Skin of body (tissue), 1 donor: ENCODE measurements at regions not wholly inside any gene's neighbourhood (a gene's known extent, or its start where the extent isn't known, plus 50 kb on each side); places are given as distances from the start of the nearest gene placed in this dataset.
A peak's percentile ranks its signal among the peaks of the same experiment; 100 is the strongest.

Experiments
- DNase-seq: peaks from one replicate; lab custom pipeline; 2025; lab: John Stamatoyannopoulos, UW

DNA sequence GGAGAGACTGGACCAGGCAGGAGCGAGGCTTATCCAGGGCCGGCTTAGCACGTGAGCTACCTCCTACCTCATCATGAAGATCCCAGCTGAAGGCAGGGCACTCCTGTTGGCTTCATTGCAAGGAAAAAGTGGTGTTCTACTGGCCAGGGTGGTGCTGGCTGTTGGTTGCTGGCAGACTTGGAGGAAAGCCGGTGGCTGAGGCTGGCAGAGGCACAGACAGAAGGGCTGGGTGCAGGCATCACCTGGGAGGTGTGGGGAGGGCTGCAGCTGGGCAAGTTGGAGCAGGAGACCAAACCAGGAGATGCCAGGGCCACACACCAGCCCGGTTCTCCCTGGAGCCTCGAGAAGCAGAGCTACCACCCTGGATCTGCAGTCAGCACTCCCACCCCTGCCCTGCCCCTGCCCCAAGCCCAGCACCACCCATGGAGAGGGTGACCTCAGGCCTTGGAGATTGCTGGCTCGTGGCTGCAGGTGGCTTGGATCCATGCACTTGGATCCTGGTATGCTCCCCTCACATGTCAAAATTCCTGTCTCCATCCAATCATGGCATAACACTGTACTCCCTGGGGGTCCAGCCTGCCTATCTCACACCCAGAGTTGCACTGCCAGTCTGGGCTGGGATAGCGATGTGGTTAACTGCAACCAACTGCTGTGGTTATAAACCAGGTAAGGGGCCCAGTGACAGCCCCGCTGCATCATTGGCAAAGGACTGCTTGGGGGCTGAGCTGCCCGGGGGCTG, 49.7 kb downstream of the GLI2 start:
- DNase-seq, result no peak

DNA sequence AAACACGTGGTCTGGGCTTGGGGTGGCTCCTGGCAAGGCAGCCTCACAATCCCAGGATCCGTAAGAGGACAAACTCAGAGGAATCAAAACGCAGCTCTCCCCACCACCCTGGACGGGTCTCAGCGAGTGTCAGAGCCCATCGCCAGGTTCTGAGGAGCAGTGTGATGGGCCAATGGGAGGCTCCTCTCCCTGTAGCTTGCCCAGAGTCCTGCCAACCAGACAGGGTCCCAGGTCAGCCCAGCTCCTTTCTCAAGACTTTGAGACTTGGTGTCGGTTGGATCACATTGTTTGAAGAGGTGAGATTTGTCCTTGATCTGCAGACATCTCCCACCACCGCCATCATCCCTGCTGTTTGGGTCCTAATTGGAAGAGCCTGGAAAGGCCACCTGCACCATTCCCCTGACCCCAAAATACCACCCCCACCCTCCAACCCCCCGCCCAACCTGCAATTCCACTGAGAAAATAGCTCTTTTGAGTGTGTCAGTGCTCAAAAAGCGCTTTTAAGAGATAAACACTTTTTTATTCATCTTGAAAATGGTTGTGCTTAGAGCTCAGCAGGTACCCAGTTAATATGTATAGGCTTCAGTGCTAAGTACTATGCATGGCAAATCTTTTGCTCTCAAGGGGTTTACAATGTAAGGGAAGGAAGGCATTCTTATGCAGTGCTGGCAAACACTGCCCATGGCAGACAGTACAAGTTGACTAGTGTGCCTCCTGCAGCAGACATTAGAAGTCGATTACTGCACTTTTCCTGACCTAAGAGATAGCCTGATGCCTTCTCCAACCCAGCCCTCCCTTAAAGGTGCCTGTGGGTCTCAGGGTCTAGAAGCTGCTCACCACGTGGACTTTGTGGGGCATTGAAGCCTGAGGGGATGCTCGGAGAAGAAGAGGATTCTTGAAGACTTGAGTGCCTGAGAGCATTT, 50.6 kb downstream of the GLI2 start:
- DNase-seq, result no peak

DNA sequence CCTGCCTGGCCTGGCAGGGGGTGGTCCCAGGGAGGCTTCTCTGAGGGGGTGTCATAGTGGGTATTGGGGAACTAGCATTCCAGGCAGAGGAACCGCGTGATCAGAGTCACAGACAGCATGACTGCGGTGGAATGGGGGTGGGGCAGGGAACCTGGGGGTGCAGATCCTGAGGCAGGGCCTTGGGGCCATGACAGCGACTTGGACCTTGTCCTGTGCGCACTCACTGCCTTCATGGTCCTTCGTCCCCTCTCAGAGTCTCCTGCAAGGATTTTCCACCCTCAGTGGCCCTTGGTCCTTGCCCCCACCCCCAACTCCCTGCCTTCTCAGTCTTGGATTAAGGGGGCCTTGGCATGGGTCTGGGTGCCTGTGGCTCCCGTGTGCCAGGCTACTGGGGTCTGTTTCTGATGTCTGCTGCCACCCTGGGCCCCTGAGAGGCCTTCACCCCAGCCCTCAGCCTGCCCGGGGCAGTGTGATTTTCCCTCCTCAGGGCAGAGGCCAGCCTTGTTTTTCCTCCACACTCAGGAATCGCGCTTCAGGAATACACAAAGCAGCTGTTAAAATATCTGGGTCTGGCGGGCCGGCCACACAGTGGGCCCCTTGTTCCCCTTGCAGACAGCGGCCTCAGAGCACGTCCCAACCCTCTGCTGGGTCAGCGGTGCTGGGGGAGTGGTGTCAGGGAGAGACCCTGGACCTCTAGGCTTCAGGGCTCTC, 51.6 kb downstream of the GLI2 start:
- DNase-seq, result no peak

DNA sequence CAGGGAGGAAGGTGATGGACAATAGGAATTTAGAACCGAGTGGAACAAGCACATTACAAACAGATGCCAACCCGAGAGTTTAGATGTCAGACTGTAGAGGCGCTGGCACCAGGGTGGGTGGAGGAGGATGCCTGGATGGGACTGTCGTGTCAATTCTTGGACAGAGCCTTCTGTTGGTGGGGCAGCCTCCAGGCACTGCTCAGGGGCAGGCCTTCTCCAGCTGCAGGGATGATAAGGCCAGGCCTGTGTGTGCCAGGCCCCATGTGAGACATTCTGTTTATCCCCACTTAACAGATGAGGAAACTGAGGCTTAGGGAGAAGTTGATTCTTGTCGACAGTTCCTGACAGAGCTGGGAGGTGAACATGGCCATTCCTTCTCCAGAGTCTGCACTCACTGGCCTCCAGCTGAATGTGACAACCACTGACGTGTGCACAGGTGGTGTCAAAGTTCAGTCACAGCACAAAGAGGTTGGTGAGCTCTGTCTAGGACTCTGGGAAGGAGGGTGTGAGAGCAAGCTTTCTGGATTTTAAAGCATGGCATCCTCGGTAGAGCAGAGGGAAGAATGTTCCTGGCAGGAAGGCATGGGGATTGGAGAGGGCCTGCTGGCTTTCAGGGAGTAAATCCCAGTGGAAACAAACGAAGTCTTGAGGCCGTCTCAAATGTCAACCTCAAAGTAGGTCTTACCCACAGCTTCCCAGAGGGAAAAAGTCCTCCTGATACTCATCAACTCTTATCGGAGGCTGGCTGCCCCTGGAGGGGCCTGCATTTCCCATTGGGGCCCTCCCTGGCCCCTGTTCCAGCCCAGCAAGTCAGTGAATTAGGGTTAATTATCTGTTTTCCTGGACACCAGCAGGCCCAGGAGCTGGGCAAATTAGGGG, 52.4 kb downstream of the GLI2 start:
- no peak for DNase-seq

DNA sequence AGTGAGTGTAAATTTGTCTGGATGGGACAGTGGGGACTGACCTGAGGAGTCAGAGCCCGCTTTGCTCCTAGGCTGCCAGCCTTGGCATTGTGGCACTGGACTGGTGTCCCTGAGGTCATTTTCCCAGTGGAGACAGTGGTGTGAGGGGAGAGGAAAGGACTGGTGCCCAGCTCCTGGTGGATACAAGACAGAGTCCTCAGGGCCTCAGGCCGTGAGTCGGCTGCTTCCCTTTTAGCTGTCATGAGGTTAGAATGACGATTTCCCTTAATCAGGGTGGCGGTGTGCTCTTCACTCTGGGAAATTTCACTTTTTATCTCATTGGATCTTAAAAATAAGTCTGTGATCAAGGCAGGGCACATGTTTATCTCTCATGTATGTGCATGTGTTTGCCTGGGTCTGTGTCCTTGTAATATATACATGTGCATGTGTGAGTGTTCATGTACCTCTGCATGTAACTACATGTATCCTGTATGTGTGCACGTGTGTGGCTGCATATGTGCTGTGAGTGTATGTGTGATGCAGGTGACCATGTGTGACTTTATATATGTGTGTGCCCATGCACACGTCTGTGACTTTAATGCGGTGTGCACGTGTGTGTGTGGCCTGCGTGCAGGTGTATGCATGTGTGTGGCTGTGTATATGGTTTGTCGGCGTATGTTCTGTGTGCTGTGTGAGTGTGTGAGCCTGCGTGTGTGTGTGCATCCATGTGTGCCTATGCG, 55.7 kb downstream of the GLI2 start:
- DNase-seq, result no peak

DNA sequence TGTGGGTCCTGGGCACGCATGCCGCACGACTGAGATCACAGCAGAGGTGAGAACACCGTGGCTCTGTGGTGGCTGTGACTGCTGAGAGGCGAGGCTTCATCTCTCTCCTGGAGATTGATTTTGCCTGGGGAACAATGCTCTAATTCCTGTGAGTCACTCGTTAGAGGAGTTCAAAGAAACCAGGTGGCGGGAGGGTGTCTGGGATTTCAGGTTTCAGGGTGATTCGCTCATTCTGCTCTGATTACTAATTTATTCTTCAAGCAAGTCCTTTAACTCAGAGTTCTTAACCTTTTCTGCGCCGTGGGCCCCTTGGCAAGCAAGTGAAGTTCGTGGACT, 56.3 kb downstream of the GLI2 start:
- DNase-seq, result no peak

DNA sequence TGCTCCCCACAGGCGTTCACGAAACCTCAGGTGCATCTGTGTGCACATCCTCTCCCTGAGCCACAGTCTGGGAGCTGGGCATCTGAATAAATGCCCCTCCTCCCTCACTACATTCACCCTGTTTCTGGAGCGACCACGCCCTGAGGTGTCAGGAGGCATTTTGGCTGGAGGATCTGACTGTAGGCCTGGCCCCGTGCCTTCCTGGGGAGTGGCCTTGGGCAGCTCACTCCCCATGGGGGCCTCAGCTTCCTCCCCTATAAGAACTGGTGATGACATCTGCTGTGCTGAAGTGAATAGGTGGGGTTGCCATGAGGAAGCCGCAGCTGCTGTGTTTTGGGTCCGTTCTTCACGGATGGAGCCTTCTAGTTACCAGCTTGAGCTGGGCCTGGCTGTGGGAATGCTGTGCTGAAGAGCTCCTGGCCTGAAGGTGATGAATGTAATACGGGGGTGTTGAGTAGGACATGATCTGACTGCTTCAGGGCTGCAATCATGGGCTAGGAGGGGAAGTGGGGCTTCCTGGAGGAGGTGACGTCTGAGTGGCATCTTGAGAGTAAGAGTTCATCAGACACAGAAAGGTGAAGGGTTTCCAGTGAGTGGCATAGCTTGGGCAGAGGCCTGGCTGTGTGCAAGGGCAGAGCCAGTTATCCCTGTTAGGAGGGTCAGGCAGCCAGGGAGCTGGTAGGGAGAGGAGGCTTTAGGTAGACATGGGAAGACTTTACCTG, 58.2 kb downstream of the GLI2 start:
- DNase-seq, result no peak

DNA sequence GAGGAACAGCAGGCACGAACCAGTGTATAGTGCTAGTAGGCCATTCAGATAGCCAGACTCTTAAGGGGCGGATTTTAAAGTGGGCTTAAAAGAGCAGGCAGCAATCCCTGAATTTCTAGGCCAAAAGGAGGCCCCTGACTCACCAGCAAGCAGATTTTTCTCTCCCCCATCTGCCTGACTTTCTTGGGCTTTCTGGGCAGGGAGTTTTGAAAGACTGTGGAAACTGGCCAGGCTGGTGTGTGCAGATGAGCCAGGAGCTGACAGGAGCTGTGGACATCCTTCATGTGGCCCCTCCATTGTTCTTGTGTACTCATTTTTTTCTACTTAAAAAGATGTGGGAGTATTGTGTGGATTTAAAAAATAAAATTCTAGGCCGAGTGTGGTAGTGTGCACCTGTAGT, 59.0 kb downstream of the GLI2 start:
- DNase-seq, result no peak

DNA sequence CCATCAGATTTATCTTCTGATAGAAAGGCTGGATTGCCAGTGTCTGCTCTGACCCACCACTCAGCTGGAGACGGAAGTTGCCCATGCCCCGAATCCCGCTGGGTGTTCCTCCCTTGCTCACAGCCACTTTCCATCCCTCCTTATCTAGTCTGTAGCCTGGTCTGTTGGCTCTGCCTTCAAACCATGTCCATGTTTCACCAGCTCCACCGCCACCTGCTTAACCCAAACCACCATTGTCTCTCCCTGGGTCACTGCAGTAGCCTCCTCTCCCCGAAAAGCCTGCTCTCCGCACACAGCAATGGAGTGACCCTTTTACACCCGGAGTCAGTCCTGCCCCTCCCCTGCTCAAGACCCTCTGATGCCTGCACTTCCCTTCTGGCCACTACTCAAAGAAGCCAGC, 60.4 kb downstream of the GLI2 start:
- DNase-seq, result no peak

DNA sequence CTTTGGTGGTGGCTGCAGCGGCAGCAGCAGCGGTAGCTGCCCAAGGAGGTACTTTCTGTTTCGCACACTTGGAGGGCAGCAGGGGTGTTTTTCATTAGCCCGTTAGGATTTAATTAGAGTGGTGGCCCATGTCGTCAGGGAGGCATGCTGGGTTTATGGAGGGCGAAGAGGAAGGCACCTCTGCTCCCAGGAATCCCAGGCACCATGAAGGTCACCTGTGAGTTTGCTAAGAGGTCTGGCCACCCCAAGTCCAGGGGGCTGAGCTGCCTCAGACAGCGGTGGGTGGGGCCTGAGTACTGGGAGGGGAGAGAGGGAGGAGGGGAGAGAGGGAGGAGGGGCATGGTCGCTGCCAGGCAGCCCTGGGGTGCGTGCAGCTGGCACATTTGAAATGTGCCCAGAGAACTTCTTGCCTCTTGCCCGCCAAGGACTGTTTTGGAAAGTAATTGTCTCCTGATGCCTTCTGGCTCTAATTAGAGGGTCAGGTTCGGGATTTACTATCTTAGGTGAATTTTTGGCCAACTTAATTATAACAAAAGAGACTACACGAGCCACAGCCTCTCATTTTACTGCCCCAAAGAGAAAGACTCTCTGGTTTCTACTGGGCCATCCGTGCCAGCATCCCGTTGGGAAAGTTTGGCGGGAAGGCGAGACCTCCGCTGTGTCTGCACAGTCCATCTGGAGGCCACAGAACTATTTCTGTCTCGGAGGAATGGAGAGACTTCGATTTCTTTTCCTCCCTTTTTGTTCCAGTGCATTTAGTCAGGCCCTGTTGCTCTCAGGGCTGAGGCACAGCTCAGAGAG, 62.0 kb downstream of the GLI2 start:
- peak; percentile 10 for DNase-seq

DNA sequence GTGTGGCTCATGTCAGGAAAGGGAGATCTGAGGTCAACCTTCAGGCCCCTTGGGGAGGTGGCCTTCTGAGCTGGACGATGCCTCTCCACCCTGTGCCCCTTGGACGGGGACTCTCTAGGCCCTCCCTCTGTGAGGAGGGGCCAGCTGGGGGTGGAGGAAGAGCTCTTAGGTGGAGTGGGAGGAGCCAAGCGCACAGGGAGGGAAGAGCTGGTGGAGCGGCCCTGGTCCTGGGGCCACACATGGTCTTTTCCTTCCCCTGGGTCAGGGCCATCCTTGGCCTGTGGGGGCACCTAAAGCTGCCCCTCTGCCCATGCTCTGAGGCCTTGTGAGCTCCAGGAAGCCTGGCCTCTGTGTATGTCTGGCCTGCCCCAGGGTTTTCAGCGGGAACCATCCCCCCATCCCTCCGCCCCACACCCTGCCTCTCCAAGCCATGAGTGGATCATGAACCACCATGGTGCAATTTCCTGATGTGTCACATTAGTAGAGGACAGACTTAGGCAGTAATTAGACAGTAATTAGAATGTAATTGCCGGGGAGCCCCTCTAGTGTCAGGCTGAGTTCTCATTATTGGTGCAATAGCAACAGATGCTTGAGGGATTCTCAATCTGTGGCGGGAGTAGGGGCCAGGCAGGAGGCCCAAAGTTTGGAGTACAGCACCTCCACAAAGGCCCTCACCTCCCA, 63.0 kb downstream of the GLI2 start:
- no peak for DNase-seq

DNA sequence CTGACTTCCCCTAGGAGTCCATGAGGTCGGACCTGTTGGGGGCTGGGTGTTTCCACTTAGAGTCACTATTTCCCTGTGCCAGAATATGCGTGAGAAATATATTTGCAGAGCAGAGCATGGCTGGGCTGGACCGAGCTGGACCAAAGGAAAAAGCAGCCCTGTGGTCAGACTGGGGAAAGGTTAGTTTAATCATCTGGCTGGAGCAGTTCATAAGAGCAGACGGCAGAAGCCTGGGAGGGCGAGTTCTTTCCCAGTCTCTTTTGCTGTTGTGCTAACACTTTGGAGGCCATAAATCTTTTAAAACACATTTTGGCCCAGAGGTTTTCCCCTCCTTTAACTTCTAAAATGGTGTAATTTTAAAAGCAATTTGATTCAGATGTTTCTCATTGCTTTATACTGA, 66.5 kb downstream of the GLI2 start:
- DNase-seq, result peak; percentile 75

DNA sequence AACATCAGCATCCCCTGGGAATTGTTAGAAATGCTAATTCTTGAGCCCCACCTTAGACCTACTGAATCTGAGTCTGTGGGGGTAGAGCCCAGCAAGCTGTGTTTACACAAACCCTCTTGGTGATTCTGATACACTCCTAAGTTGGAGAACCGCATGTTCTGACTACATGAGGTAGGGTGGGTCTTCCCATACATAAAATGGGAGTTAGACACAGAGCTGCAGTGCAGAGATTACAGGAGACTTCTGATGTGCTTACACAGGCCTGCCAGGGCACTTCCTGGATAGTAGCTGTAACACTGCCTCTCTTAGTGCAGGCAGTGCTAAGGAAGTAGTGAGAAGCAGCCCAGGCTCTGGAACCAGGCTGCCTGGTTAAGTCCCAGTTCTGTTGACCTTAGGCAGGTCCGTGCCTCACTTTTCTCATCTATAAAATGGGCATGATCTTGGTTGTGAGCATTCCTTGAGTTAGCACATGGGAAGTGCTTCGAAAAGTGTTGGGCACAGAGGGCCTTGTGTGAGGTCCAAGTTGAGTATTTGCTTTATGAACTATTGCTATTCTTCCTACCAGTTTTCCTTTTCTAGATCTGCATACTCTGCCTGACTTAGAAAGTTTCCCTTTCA, 67.3 kb downstream of the GLI2 start:
- no peak for DNase-seq

DNA sequence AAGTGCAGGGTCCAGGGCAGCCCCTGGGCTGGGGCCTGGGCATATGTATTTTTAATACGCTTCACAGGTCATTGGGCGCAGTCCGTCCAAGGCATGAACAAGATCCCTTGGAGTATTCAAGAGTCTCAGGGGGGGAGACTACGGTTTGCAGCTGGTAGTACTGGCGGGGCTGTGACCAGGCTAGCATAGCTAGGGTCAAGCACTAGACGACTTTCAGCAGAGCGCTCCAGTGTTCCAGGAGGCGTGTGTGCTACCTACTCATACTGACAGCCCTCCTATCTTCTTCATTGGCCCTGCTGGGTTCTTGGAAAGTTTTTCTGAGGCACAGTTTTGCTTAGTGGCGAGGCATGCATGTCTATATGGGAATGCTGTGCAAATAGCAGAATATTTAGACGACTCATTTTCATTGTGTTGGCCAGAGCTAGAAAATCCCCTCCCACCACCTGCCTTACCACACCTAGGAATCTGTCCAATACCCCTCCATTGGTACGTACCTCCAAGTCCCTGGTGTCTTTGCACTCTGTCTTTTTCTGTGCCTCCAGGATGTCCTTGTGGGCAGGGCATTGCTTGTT, 68.2 kb downstream of the GLI2 start:
- no peak for DNase-seq

DNA sequence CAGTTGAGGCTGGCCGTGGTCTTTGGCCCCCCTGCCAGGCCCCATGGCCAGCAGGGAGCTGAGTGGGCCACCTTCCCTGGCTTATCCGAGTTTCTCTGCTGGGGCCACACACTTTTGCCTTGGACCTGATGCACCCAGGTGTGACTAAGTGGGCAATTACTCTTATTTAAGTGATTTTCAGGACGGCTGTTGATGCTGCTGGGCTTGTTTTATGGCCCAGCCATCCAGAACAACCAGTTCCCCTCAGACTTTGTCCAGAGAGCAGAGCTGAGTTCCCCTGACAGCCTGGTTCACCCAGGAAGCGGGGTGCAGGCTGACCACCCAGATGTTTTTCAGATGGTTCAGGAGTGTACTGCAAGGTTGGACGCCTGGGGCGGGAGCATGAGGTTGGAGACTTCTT, 68.8 kb downstream of the GLI2 start:
- no peak for DNase-seq

DNA sequence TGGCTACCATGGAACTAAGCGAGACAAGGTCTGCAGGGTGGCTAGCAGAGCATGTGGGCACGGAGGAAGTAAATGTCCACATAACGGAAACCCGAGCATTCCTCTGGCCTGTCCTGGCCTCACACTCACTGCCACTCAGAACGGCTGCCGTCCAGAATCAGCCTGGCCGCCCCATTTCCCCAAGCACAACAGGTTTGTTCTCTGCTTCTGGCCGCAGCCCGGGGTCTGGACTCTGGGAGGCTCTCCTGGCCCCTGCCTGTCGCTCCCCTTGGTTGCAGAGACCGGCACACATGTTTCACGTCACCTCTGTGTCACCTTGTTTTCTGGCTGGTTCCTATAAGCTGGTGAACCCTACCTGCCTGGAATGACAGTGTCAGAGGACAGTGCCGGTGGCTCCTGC, 69.3 kb downstream of the GLI2 start:
- DNase-seq, result no peak

DNA sequence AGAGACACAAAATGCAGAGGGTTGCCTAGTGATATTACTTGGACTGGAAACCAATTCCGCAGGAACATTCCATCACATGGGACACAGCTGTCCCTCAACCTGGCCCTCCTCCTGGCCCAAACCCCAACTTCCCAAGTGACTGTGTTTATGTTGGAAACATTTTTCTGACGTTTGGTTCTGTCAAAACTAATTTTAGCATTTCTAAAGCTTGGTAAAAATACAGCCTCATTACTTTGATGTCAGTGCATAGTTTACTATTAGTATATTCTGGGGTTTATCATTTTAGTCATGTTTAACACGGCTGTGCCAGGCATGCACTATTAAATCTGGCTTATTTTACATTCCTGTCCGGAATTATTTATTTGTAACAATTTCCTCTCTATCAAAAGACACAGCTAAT, 69.9 kb downstream of the GLI2 start:
- peak; percentile 14 for DNase-seq

DNA sequence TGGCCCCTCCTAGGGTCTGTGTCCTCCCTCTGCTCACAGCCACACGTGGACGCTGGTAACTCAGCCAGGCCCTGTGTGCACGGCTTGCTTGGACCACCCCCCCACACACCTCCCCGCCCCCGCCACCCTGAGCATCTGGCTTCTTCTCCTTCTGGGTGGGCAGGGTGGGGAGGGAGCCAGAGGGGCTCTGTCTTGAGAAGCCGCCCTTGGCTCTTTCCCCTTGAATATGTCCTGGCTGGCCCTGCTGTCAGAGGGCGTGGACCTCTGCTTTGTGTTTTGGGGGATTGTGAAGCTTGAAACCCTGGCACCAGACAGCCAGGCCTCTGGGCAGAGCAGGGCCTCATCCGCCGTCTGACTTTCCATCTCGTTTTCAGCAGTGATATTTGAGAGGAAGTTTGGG, 72.1 kb downstream of the GLI2 start:
- DNase-seq, result no peak
